Heart left ventricle (tissue), 16 donors: ENCODE measurements at regions not wholly inside any gene's neighbourhood (a gene's known extent, or its start where the extent isn't known, plus 50 kb on each side); places are given as distances from the start of the nearest gene placed in this dataset.

Source experiments
- ATAC-seq, 4 donors: fragments of 200-7000 bp; cut with Tn5 transposase; one replicate each; pipeline ENCODE4 v1.9.1; 2020 to 2022; ENCODE audit warnings: moderate library complexity in 4 of 4, mild to moderate bottlenecking in 3 of 4, moderate number of reproducible peaks in 1 of 4
- DNase-seq, 5 donors: peaks; one replicate each; pipeline ENCODE4 v3.0.0-alpha.2; 2020
- H3K27ac ChIP-seq, 12 donors: fragments of 200-600 bp; sonication (generic) in 4 of 12; one replicate each; pipeline versions ENCODE4 v1.5.0 to v1.8.0; 2016 to 2022; ENCODE audit warnings: mild to moderate bottlenecking in 2 of 12
- H3K27me3 ChIP-seq, 9 donors: fragments of 200-600 bp; sonication (generic) in 2 of 9; one replicate each; pipeline versions ENCODE4 v1.5.1 to v1.8.0; 2016 to 2022; ENCODE audit warnings: mild to moderate bottlenecking in 3 of 9
- H3K36me3 ChIP-seq, 9 donors: fragments of 200-600 bp; sonication (generic) in 2 of 9; one replicate each; pipeline versions ENCODE4 v1.5.0 to v1.8.0; 2018 to 2022; ENCODE audit warnings: mild to moderate bottlenecking in 2 of 9
- H3K4me1 ChIP-seq, 12 donors: fragments of 200-600 bp; sonication (generic) in 4 of 12; one replicate each; pipeline versions ENCODE4 v1.5.0 to v1.8.0; 2016 to 2022; ENCODE audit warnings: mild to moderate bottlenecking in 3 of 12
- H3K4me3 ChIP-seq, 12 donors: fragments of 200-600 bp; sonication (generic) in 4 of 12; one replicate each; pipeline versions ENCODE4 v1.5.0 to v1.8.0; 2017 to 2022; ENCODE audit warnings: mild to moderate bottlenecking in 9 of 12, moderate library complexity in 4 of 12
- H3K9me3 ChIP-seq, 12 donors: fragments of 200-600 bp; sonication (generic) in 4 of 12; one replicate each; pipeline versions ENCODE4 v1.5.0 to v1.8.0; 2016 to 2022; ENCODE audit warnings: mild to moderate bottlenecking in 1 of 12
- CTCF ChIP-seq, 12 donors: fragments of 200-600 bp; sonication (generic) in 4 of 12; IDR thresholded peaks; one replicate each; pipeline versions ENCODE4 v1.5.0 to v1.8.0; 2018 to 2022; ENCODE audit warnings: antibody characterized with exemption in 12 of 12, mild to moderate bottlenecking in 5 of 12
- POLR2A ChIP-seq, 2 donors: fragments of 450-650 bp; IDR thresholded peaks; one replicate each; pipeline ENCODE4 v1.6.1; 2017; ENCODE audit warnings: antibody characterized with exemption in 2 of 2, mild to moderate bottlenecking in 2 of 2, moderate library complexity in 2 of 2
- WGBS, 4 donors: extraction: QIAGEN DNeasy Blood & Tissue Kit in 2 of 4; methylation state at CpG; one replicate each; pipeline versions ENCODE4 v1.1.5 to v1.1.7; 2013 to 2018; 5-methylcytosine and 5-hydroxymethylcytosine counted together
- intact Hi-C, 10 donors: fragments of 100-400 bp; cut with DNase I; formaldehyde crosslinking; loops; one replicate each; pipeline versions ENCODE4 v1.11.1 to v1.14.2; 2022
- donor health status: ischemic (EF 13 %, LVEDD 7.1; RV severe dilation, severe dysfunction).
- donor health status: healthy with polysubstance abuse.
- donor health status: DM: no; HTN: yes; CAD: no.
- donor health status: DM: no; HTN: no; CAD: no.
- donor health status: ischemic (EF 25% LVEDD 6.9; RV normal size, moderate dysfunction).
- donor health status: ischemic (EF 25% LVEDD 5.7; RV mildly dilated, moderate dysfunction).
- donor health status: healthy.
- donor health status: DM: yes; HTN: yes; CAD: no.
- donor health status: ischemic (EF 35%, LVEDD 5.7; RV mildly dilated, moderate dysfunction).
- donor health status: nonischemic (EF 11% LVEDD 7.7; RV severe dilation, severe dysfunction).
- donor health status: DM: yes; HTN: yes; CAD: no.
- donor health status: PGD.
- donor health status: ischemic (EF 29% LVEDD 5.4; RV normal size, mild dysfunction).
- donor health status: nonischemic (EF 23%, LVEDD 6.1; RV moderate dilation, normal function).

- no peak overlapping the region for H3K27ac ChIP-seq
- H3K36me3 ChIP-seq: no peaks in the 10 kb centered on the region
- no peaks in the 10 kb centered on the region for H3K27me3 ChIP-seq
- intact Hi-C loops: no loop called here
- TF ChIP-seq CTCF (IDR thresholded peaks at IDR 0.05) (no peak), POLR2A (IDR thresholded peaks at IDR 0.05) (no peak)
- ATAC-seq (no peak), DNase-seq (no peak)
- WGBS, 4 donors: 77 to 87% (median 83%) methylated on average over 8 of the region's 8 CpGs
- peaks cover 0 to 5% (median 0%) of the 10 kb centered on the region in 12 donors for H3K9me3 ChIP-seq
- H3K4me1 ChIP-seq: no peaks in the 10 kb centered on the region
- no peak overlapping the region for H3K4me3 ChIP-seq
Observed at GRCh38 chrX:10965174-10965798, 145.8 kb upstream of the HCCS start.

GRCh38 chrX:10966057-10966456 lies 145.1 kb upstream of the HCCS start:
- DNase-seq (no peak), ATAC-seq (no peak)
- intact Hi-C loops: no loop called here
- no peaks in the 10 kb centered on the region for H3K27me3 ChIP-seq
- 66 to 100% (median 70%) methylated on average over 1 of the region's 1 CpG for WGBS, 4 donors
- no peak overlapping the region for H3K27ac ChIP-seq
- H3K4me3 ChIP-seq: no peak overlapping the region
- peaks cover 0 to 5% (median 0%) of the 10 kb centered on the region in 12 donors for H3K9me3 ChIP-seq
- TF ChIP-seq POLR2A (IDR thresholded peaks at IDR 0.05): no peak
- TF ChIP-seq CTCF (IDR thresholded peaks at IDR 0.05): no peak
- no peaks in the 10 kb centered on the region for H3K4me1 ChIP-seq
- H3K36me3 ChIP-seq: no peaks in the 10 kb centered on the region

GRCh38 chrX:10971176-10971575 lies 140.0 kb upstream of the HCCS start:
- no peaks in the 10 kb centered on the region for H3K27me3 ChIP-seq
- DNase-seq (no peak), ATAC-seq (no peak)
- peaks cover 0 to 5% (median 0%) of the 10 kb centered on the region in 12 donors for H3K9me3 ChIP-seq
- H3K4me3 ChIP-seq: no peak overlapping the region
- WGBS, 4 donors: 78 to 96% (median 88%) methylated on average over 1 of the region's 1 CpG
- no peak for TF ChIP-seq CTCF (IDR thresholded peaks at IDR 0.05)
- no peak overlapping the region for H3K27ac ChIP-seq
- no peaks in the 10 kb centered on the region for H3K4me1 ChIP-seq
- intact Hi-C loops: no loop called here
- no peaks in the 10 kb centered on the region for H3K36me3 ChIP-seq

GRCh38 chrX:10971759-10972158 lies 139.4 kb upstream of the HCCS start:
- no peak for DNase-seq
- Histone ChIP-seq H3K36me3 (no peaks in the 10 kb centered on the region), H3K27ac (no peak overlapping the region), H3K27me3 (no peaks in the 10 kb centered on the region), H3K4me3 (no peak overlapping the region), H3K4me1 (no peaks in the 10 kb centered on the region), H3K9me3 (peaks cover 0 to 5% (median 0%) of the 10 kb centered on the region in 12 donors)
- no peak for ATAC-seq
- intact Hi-C loops: no loop called here
- 65 to 93% (median 83%) methylated on average over 1 of the region's 1 CpG for WGBS, 4 donors
- TF ChIP-seq POLR2A (IDR thresholded peaks at IDR 0.05) (no peak), CTCF (IDR thresholded peaks at IDR 0.05) (no peak)
